ENCODE measurements at regions not wholly inside any gene's neighbourhood (a gene's known extent, or its start where the extent isn't known, plus 50 kb on each side); places are given as distances from the start of the nearest gene placed in this dataset.

DNA sequence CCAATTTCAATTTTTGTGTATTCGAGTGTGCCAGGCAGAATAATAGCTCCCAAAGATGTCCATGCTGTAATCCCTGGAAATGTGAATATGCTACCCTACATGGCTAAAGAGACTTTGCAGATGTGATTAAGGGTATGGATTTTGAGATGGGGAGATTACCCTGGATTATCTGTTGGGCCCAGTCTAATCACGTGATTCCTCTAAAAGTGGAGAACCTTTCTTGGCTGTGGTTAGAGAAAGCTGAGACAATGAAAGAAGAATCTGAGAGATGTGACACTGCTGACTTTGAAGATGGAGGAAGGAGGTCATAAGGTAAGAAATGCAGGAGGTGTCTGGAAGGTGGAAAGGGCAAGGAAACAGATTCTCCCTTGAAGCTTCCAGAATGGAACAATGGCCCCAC lies 503.5 kb upstream of the PITX2 start:
- intact Hi-C loops (cut with micrococcal nuclease) (no loop called here), dilution Hi-C loops (cut with HindIII; ENCODE audit: low sequenced_read_pairs, unreplicated experiment) (no loop called here), in situ Hi-C loops (cut with MboI; ENCODE audit: low sequenced_read_pairs) (no loop called here)
- Histone ChIP-seq H4K5ac (ENCODE audit: low read depth, low read length) (no peak overlapping the region), H2AFZ (replicated peaks; ENCODE audit: low read length, poor library complexity) (no peak overlapping the region), H3K4me3 (ENCODE audit: insufficient read depth, low read depth, low read length) (no peak overlapping the region), H3K36me3 (ENCODE audit: control insufficient read depth, insufficient read depth, low read length) (no peaks in the 10 kb centered on the region), H3K4me1 (ENCODE audit: control insufficient read depth, insufficient read depth, low read length) (no peaks in the 10 kb centered on the region), H2BK15ac (ENCODE audit: low read depth, low read length) (no peak overlapping the region), H2AK5ac (ENCODE audit: low read depth, low read length) (no peak overlapping the region), H3K4me2 (ENCODE audit: low read depth, low read length) (no peak overlapping the region), H3K9me3 (ENCODE audit: control insufficient read depth, insufficient read depth, low read length) (no peaks in the 10 kb centered on the region), H2BK20ac (ENCODE audit: low read depth, low read length) (no peak overlapping the region), H4K8ac (ENCODE audit: low read depth in 2 of 2, low read length in 2 of 2) (no peak overlapping the region), H3K14ac (replicated peaks; ENCODE audit: low read depth, low read length) (no peak overlapping the region), H3K27me3 (ENCODE audit: control insufficient read depth, insufficient read depth, low read length) (no peaks in the 10 kb centered on the region), H3K56ac (ENCODE audit: extremely low read depth, insufficient read depth, low read length) (no peak overlapping the region), H3K23ac (ENCODE audit: low read depth, low read length) (no peak overlapping the region), H3K79me1 (ENCODE audit: low read depth in 1 of 2, low read length in 2 of 2) (no peaks in the 10 kb centered on the region), H3K4ac (ENCODE audit: low read depth, low read length) (no peak overlapping the region), H3K9me1 (ENCODE audit: insufficient read depth, low read length) (no peaks in the 10 kb centered on the region), H3K9ac (ENCODE audit: low read depth, low read length) (no peak overlapping the region), H4K20me1 (ENCODE audit: insufficient read depth, low read length) (no peaks in the 10 kb centered on the region), H3K18ac (ENCODE audit: low read depth, low read length) (no peak overlapping the region), H2AK9ac (replicated peaks; ENCODE audit: low read depth, low read length, poor library complexity) (no peak overlapping the region), H2BK5ac (ENCODE audit: low read depth, low read length, poor library complexity, severe bottlenecking) (no peak overlapping the region), H3K27ac (ENCODE audit: insufficient read depth, low read length) (no peak overlapping the region), H2BK120ac (ENCODE audit: low read depth, low read length) (no peak overlapping the region), H4K91ac (ENCODE audit: insufficient read depth, low read depth, low read length) (no peak overlapping the region)
- ChIA-PET CTCF (no interaction called here), POLR2A (ENCODE audit: unreplicated experiment) (no interaction called here)
- TF ChIP-seq RFX5 (IDR thresholded peaks at IDR 0.05; ENCODE audit: low read depth, low read length), result no peak
- TF ChIP-seq CEBPB (IDR thresholded peaks at IDR 0.05; ENCODE audit: low read depth, low read length), result no peak
- TF ChIP-seq MAFK (IDR thresholded peaks at IDR 0.05; ENCODE audit: low read depth, low read length), result no peak
- TF ChIP-seq SMC3 (IDR thresholded peaks at IDR 0.05; ENCODE audit: low read depth, low read length), result no peak
- no peak for TF ChIP-seq RAD21 (IDR thresholded peaks at IDR 0.05; ENCODE audit: low read length)
- TF ChIP-seq, protein P1, sequence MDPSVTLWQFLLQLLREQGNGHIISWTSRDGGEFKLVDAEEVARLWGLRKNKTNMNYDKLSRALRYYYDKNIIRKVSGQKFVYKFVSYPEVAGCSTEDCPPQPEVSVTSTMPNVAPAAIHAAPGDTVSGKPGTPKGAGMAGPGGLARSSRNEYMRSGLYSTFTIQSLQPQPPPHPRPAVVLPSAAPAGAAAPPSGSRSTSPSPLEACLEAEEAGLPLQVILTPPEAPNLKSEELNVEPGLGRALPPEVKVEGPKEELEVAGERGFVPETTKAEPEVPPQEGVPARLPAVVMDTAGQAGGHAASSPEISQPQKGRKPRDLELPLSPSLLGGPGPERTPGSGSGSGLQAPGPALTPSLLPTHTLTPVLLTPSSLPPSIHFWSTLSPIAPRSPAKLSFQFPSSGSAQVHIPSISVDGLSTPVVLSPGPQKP (IDR thresholded peaks at IDR 0.05; ENCODE audit: borderline replicate concordance, low read depth, low read length), result no peak
- no peak for TF ChIP-seq BHLHE40 (IDR thresholded peaks at IDR 0.05; ENCODE audit: low read depth, low read length)
- no peak for TF ChIP-seq USF2 (IDR thresholded peaks at IDR 0.05; ENCODE audit: low read depth, low read length)
- no peak for TF ChIP-seq POLR2A (IDR thresholded peaks at IDR 0.05; ENCODE audit: low read depth, low read length)
- TF ChIP-seq, protein P2, sequence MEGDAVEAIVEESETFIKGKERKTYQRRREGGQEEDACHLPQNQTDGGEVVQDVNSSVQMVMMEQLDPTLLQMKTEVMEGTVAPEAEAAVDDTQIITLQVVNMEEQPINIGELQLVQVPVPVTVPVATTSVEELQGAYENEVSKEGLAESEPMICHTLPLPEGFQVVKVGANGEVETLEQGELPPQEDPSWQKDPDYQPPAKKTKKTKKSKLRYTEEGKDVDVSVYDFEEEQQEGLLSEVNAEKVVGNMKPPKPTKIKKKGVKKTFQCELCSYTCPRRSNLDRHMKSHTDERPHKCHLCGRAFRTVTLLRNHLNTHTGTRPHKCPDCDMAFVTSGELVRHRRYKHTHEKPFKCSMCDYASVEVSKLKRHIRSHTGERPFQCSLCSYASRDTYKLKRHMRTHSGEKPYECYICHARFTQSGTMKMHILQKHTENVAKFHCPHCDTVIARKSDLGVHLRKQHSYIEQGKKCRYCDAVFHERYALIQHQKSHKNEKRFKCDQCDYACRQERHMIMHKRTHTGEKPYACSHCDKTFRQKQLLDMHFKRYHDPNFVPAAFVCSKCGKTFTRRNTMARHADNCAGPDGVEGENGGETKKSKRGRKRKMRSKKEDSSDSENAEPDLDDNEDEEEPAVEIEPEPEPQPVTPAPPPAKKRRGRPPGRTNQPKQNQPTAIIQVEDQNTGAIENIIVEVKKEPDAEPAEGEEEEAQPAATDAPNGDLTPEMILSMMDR (conservative IDR thresholded peaks at IDR 0.05; ENCODE audit: low read depth, low read length), result no peak
- TF ChIP-seq CHD1 (IDR thresholded peaks at IDR 0.05; ENCODE audit: low read depth, low read length), result no peak
- TF ChIP-seq MXI1 (IDR thresholded peaks at IDR 0.05; ENCODE audit: borderline replicate concordance, low read depth, low read length), result no peak
- TF ChIP-seq NFE2L2 (IDR thresholded peaks at IDR 0.05; ENCODE audit: low read depth, low read length), result no peak
- no peak for TF ChIP-seq MAZ (IDR thresholded peaks at IDR 0.05; ENCODE audit: borderline replicate concordance, low read depth, low read length)
- TF ChIP-seq FOS (IDR thresholded peaks at IDR 0.05; ENCODE audit: low read depth, low read length), result no peak
- no peak for TF ChIP-seq RCOR1 (IDR thresholded peaks at IDR 0.05; ENCODE audit: insufficient replicate concordance, low read length)
- ATAC-seq (ENCODE audit: low read depth) (no peak), DNase-seq (no peak)
- 80% methylated on average over 1 of the region's 2 CpGs; no CpG with 5 or more reads in 1 of the 2 experiments for WGBS, 2 experiments (ENCODE audit: extremely low coverage in 2 of 2, insufficient read length in 1 of 2)
- no TSS peak for BruUV-seq (replicated peaks)

All from IMR-90 (cell line).